ENCODE measurements at regions not wholly inside any gene's neighbourhood (a gene's known extent, or its start where the extent isn't known, plus 50 kb on each side); places are given as distances from the start of the nearest gene placed in this dataset.
"Not testable (repeated sequence)": the region's sequence is repeated elsewhere in the genome, so short reads cannot be mapped to it uniquely, and the experiment has no call there.

GRCh38 chr13:21913010-21913409, 242.1 kb downstream of the FGF9 start:
- no peak overlapping the region for H3K27ac ChIP-seq (ENCODE audit: low read length)
- no peak for TF ChIP-seq CTCF (conservative IDR thresholded peaks at IDR 0.05; ENCODE audit: low read depth, low read length)
- no peak for TF ChIP-seq EZH2 (IDR thresholded peaks at IDR 0.05; ENCODE audit: low read length, unreplicated experiment)
- TF ChIP-seq EZH2phosphoT487 (IDR thresholded peaks at IDR 0.05; ENCODE audit: borderline replicate concordance, low read length): no peak
- H3K4me1 ChIP-seq (ENCODE audit: insufficient read depth, low read length): no peaks in the 10 kb centered on the region
- no peaks in the 10 kb centered on the region for H3K79me2 ChIP-seq (ENCODE audit: low read length)
- H3K4me2 ChIP-seq (ENCODE audit: low read length): no peak overlapping the region
- no peaks in the 10 kb centered on the region for H3K36me3 ChIP-seq (ENCODE audit: low read depth, low read length)
- intact Hi-C loops (cut with micrococcal nuclease): no loop called here
- H2AFZ ChIP-seq (ENCODE audit: low read length): no peak overlapping the region
- DNase-seq (no peak), ATAC-seq (no peak)
- peaks cover 6% of the 10 kb centered on the region; the same call in 1 of the 2 replicates for H3K27me3 ChIP-seq (ENCODE audit: low read length)
- no peaks in the 10 kb centered on the region for H3F3A ChIP-seq (ENCODE audit: low read length, unreplicated experiment)
- no TSS peak for BruUV-seq (replicated peaks)
- H3K9me3 ChIP-seq (ENCODE audit: low read length): no peaks in the 10 kb centered on the region
- no peaks in the 10 kb centered on the region for H3K9me2 ChIP-seq (replicated peaks; ENCODE audit: low read length)
- no peaks in the 10 kb centered on the region for H4K20me1 ChIP-seq (ENCODE audit: low read length)
- POLR2A ChIA-PET (ENCODE audit: unreplicated experiment): no interaction called here
- CTCF ChIA-PET: no interaction called here
- no peak overlapping the region for H3K9ac ChIP-seq (ENCODE audit: low read length)
- no peak overlapping the region for H3K4me3 ChIP-seq (ENCODE audit: low read length)

GRCh38 chr13:21917086-21918015, 246.5 kb downstream of the FGF9 start:
- no peak overlapping the region for H2AFZ ChIP-seq (ENCODE audit: low read length)
- H3K4me2 ChIP-seq (ENCODE audit: low read length): no peak overlapping the region
- H3K9ac ChIP-seq (ENCODE audit: low read length): no peak overlapping the region
- no peaks in the 10 kb centered on the region for H3K36me3 ChIP-seq (ENCODE audit: low read depth, low read length)
- no peaks in the 10 kb centered on the region for H3K27me3 ChIP-seq (ENCODE audit: low read length)
- H3K9me3 ChIP-seq (ENCODE audit: low read length): no peaks in the 10 kb centered on the region
- H3K9me2 ChIP-seq (replicated peaks; ENCODE audit: low read length): no peaks in the 10 kb centered on the region
- TF ChIP-seq CTCF (conservative IDR thresholded peaks at IDR 0.05; ENCODE audit: low read depth, low read length) (no peak), EZH2phosphoT487 (IDR thresholded peaks at IDR 0.05; ENCODE audit: borderline replicate concordance, low read length) (no peak), EZH2 (IDR thresholded peaks at IDR 0.05; ENCODE audit: low read length, unreplicated experiment) (no peak)
- ChIA-PET POLR2A (ENCODE audit: unreplicated experiment) (no interaction called here), CTCF (no interaction called here)
- ATAC-seq: no peak
- H4K20me1 ChIP-seq (ENCODE audit: low read length): no peaks in the 10 kb centered on the region
- DNase-seq: no peak
- H3K27ac ChIP-seq (ENCODE audit: low read length): no peak overlapping the region
- no TSS peak for BruUV-seq (replicated peaks)
- no peak overlapping the region for H3K4me3 ChIP-seq (ENCODE audit: low read length)
- intact Hi-C loops (cut with micrococcal nuclease): no loop called here
- no peaks in the 10 kb centered on the region for H3K4me1 ChIP-seq (ENCODE audit: insufficient read depth, low read length)
- H3K79me2 ChIP-seq (ENCODE audit: low read length): no peaks in the 10 kb centered on the region
- no peaks in the 10 kb centered on the region for H3F3A ChIP-seq (ENCODE audit: low read length, unreplicated experiment)

GRCh38 chr13:21920802-21921201, 249.9 kb downstream of the FGF9 start:
- H3K4me1 ChIP-seq (ENCODE audit: insufficient read depth, low read length); ATAC-seq; H4K20me1 ChIP-seq (ENCODE audit: low read length); H3K79me2 ChIP-seq (ENCODE audit: low read length); H3K27ac ChIP-seq (ENCODE audit: low read length); POLR2A ChIA-PET (ENCODE audit: unreplicated experiment); H3K9me2 ChIP-seq (replicated peaks; ENCODE audit: low read length); H3K27me3 ChIP-seq (ENCODE audit: low read length); H3K4me2 ChIP-seq (ENCODE audit: low read length); H3K36me3 ChIP-seq (ENCODE audit: low read depth, low read length); H3K9me3 ChIP-seq (ENCODE audit: low read length); intact Hi-C loops (cut with micrococcal nuclease); DNase-seq; CTCF ChIA-PET; H3K9ac ChIP-seq (ENCODE audit: low read length); H3F3A ChIP-seq (ENCODE audit: low read length, unreplicated experiment); H3K4me3 ChIP-seq (ENCODE audit: low read length); BruUV-seq (replicated peaks); H2AFZ ChIP-seq (ENCODE audit: low read length): not testable (repeated sequence)
